Peyer's patch (tissue), 4 donors: ENCODE measurements at regions not wholly inside any gene's neighbourhood (a gene's known extent, or its start where the extent isn't known, plus 50 kb on each side); places are given as distances from the start of the nearest gene placed in this dataset.

Experiments used
- CTCF ChIP-seq, 6 experiments: fragments of 450-650 bp in 4 of 6; fragments of 200-600 bp in 2 of 6; sonication (generic) in 1 of 6; IDR thresholded peaks; one replicate each; pipeline ENCODE4 v1.5.1; 2017 to 2019; ENCODE audit warnings: antibody characterized with exemption in 6 of 6, mild to moderate bottlenecking in 3 of 6, moderate library complexity in 1 of 6
- POLR2A ChIP-seq, 2 donors: fragments of 450-650 bp; IDR thresholded peaks; one replicate each; pipeline ENCODE4 v1.5.1; 2017; ENCODE audit warnings: antibody characterized with exemption in 2 of 2, mild to moderate bottlenecking in 2 of 2, moderate library complexity in 2 of 2

GRCh38 chr12:91594715-91595114 lies 412.1 kb upstream of the DCN start:
- TF ChIP-seq CTCF (IDR thresholded peaks at IDR 0.05), result no peak
- TF ChIP-seq POLR2A (IDR thresholded peaks at IDR 0.05), result no peak
